HepG2 (cell line): ENCODE measurements at regions not wholly inside any gene's neighbourhood (a gene's known extent, or its start where the extent isn't known, plus 50 kb on each side); places are given as distances from the start of the nearest gene placed in this dataset.
A peak's percentile ranks its signal among the peaks of the same experiment; 100 is the strongest.

ENCODE experiments used
- CBFB ChIP-seq: sonication (generic); formaldehyde crosslinking; IDR thresholded peaks from 2 replicates; pipeline ENCODE4 v1.4.0; 2020; ENCODE audit warnings: missing genetic modification reagents
- DNMT3B ChIP-seq: conservative IDR thresholded peaks from 2 replicates; pipeline ENCODE4 v1.6.1; 2016; ENCODE audit warnings: missing biosample characterization, control low read depth
- ELF3 ChIP-seq: IDR thresholded peaks from 2 replicates; pipeline ENCODE4 v1.6.1; 2016; ENCODE audit warnings: missing genetic modification reagents, missing compliant biosample characterization
- FOXO1 ChIP-seq: sonication (generic); formaldehyde crosslinking; IDR thresholded peaks from 2 replicates; pipeline ENCODE4 v1.4.0; 2020; ENCODE audit warnings: missing genetic modification reagents
- JARID2 ChIP-seq: sonication (generic); formaldehyde crosslinking; IDR thresholded peaks from 2 replicates; pipeline ENCODE4 v1.8.1; 2023; ENCODE audit warnings: missing genetic modification reagents, inconsistent platforms; ENCODE audit not compliant: insufficient replicate concordance
- MTA1 ChIP-seq: sonication (generic); formaldehyde crosslinking; IDR thresholded peaks from 2 replicates; pipeline ENCODE4 v1.4.0; 2020; ENCODE audit warnings: missing genetic modification reagents, mild to moderate bottlenecking, borderline replicate concordance
- NRL ChIP-seq: sonication (generic); formaldehyde crosslinking; IDR thresholded peaks from 2 replicates; pipeline ENCODE4 v1.5.0; 2020; ENCODE audit warnings: missing genetic modification reagents, mild to moderate bottlenecking, moderate library complexity, borderline replicate concordance
- RXRA ChIP-seq: sonication (generic); formaldehyde crosslinking; IDR thresholded peaks from 2 replicates; pipeline ENCODE4 v1.5.1; 2020; ENCODE audit warnings: missing genetic modification reagents
- ZBTB21 ChIP-seq: sonication (generic); formaldehyde crosslinking; IDR thresholded peaks from 2 replicates; pipeline ENCODE4 v1.4.0; 2020; ENCODE audit warnings: missing genetic modification reagents
- ZNF225 ChIP-seq: sonication (generic); formaldehyde crosslinking; IDR thresholded peaks from 2 replicates; pipeline ENCODE4 v1.4.0; 2020; ENCODE audit warnings: mild to moderate bottlenecking, missing genetic modification reagents
- TF ChIP-seq, protein P1 (sequence below): sonication (generic); formaldehyde crosslinking; IDR thresholded peaks from 2 replicates; pipeline ENCODE4 v1.4.0; 2020; ENCODE audit warnings: mild to moderate bottlenecking, missing genetic modification reagents, borderline replicate concordance
- TF ChIP-seq, protein P2 (sequence below): IDR thresholded peaks from 2 replicates; pipeline ENCODE4 v1.6.1; 2016; ENCODE audit warnings: low read depth, missing genetic modification reagents, missing compliant biosample characterization
- TF ChIP-seq, protein P3 (sequence below): IDR thresholded peaks from 2 replicates; pipeline ENCODE4 v1.6.1; 2016
- TF ChIP-seq, protein P4 (sequence below): sonication (generic); formaldehyde crosslinking; conservative IDR thresholded peaks from 2 replicates; pipeline ENCODE4 v1.4.0; 2020; ENCODE audit warnings: mild to moderate bottlenecking, missing genetic modification reagents, moderate library complexity

DNA sequence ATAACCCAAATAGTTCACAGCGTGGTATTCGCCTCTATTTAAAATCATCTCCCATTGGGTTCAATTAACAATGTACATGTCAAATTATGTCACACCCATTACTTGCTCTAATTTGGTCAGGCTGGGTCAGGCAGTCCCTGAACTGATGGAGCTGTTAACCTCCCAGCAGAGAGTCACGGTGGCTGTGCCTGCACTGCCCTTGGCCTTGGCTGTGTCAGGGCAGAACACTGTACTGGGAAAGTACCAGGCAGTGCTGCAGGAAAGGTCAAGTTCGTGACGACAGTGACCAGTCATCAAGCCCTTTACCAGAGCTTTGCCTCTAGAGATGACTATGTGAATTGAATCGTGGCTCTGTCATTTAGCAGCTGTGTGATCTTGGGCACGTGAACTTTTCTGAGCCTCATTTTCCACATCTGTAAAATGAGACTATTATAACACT, 100.0 kb downstream of the ARF6 start (continued):
- peak; percentile 53; the same call in 1 of the 2 replicates for TF ChIP-seq ZBTB21 (CRISPR knock-in tag)
- peak; percentile 81 for TF ChIP-seq ELF3 (CRISPR knock-in tag)
- TF ChIP-seq, protein P1, sequence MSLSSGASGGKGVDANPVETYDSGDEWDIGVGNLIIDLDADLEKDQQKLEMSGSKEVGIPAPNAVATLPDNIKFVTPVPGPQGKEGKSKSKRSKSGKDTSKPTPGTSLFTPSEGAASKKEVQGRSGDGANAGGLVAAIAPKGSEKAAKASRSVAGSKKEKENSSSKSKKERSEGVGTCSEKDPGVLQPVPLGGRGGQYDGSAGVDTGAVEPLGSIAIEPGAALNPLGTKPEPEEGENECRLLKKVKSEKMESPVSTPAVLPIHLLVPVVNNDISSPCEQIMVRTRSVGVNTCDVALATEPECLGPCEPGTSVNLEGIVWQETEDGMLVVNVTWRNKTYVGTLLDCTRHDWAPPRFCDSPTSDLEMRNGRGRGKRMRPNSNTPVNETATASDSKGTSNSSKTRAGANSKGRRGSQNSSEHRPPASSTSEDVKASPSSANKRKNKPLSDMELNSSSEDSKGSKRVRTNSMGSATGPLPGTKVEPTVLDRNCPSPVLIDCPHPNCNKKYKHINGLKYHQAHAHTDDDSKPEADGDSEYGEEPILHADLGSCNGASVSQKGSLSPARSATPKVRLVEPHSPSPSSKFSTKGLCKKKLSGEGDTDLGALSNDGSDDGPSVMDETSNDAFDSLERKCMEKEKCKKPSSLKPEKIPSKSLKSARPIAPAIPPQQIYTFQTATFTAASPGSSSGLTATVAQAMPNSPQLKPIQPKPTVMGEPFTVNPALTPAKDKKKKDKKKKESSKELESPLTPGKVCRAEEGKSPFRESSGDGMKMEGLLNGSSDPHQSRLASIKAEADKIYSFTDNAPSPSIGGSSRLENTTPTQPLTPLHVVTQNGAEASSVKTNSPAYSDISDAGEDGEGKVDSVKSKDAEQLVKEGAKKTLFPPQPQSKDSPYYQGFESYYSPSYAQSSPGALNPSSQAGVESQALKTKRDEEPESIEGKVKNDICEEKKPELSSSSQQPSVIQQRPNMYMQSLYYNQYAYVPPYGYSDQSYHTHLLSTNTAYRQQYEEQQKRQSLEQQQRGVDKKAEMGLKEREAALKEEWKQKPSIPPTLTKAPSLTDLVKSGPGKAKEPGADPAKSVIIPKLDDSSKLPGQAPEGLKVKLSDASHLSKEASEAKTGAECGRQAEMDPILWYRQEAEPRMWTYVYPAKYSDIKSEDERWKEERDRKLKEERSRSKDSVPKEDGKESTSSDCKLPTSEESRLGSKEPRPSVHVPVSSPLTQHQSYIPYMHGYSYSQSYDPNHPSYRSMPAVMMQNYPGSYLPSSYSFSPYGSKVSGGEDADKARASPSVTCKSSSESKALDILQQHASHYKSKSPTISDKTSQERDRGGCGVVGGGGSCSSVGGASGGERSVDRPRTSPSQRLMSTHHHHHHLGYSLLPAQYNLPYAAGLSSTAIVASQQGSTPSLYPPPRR = peak; percentile 81
- peak; percentile 100 for TF ChIP-seq RXRA (CRISPR knock-in tag)
- TF ChIP-seq, protein P2, sequence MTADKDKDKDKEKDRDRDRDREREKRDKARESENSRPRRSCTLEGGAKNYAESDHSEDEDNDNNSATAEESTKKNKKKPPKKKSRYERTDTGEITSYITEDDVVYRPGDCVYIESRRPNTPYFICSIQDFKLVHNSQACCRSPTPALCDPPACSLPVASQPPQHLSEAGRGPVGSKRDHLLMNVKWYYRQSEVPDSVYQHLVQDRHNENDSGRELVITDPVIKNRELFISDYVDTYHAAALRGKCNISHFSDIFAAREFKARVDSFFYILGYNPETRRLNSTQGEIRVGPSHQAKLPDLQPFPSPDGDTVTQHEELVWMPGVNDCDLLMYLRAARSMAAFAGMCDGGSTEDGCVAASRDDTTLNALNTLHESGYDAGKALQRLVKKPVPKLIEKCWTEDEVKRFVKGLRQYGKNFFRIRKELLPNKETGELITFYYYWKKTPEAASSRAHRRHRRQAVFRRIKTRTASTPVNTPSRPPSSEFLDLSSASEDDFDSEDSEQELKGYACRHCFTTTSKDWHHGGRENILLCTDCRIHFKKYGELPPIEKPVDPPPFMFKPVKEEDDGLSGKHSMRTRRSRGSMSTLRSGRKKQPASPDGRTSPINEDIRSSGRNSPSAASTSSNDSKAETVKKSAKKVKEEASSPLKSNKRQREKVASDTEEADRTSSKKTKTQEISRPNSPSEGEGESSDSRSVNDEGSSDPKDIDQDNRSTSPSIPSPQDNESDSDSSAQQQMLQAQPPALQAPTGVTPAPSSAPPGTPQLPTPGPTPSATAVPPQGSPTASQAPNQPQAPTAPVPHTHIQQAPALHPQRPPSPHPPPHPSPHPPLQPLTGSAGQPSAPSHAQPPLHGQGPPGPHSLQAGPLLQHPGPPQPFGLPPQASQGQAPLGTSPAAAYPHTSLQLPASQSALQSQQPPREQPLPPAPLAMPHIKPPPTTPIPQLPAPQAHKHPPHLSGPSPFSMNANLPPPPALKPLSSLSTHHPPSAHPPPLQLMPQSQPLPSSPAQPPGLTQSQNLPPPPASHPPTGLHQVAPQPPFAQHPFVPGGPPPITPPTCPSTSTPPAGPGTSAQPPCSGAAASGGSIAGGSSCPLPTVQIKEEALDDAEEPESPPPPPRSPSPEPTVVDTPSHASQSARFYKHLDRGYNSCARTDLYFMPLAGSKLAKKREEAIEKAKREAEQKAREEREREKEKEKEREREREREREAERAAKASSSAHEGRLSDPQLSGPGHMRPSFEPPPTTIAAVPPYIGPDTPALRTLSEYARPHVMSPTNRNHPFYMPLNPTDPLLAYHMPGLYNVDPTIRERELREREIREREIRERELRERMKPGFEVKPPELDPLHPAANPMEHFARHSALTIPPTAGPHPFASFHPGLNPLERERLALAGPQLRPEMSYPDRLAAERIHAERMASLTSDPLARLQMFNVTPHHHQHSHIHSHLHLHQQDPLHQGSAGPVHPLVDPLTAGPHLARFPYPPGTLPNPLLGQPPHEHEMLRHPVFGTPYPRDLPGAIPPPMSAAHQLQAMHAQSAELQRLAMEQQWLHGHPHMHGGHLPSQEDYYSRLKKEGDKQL = 0 out of 2 replicates have a peak, but pooled peaks have one; percentile 48
- no peak for TF ChIP-seq ZNF225 (CRISPR knock-in tag)
- 0 out of 2 replicates have a peak, but pooled peaks have one; percentile 41 for TF ChIP-seq MTA1 (CRISPR knock-in tag)
- TF ChIP-seq, protein P3, sequence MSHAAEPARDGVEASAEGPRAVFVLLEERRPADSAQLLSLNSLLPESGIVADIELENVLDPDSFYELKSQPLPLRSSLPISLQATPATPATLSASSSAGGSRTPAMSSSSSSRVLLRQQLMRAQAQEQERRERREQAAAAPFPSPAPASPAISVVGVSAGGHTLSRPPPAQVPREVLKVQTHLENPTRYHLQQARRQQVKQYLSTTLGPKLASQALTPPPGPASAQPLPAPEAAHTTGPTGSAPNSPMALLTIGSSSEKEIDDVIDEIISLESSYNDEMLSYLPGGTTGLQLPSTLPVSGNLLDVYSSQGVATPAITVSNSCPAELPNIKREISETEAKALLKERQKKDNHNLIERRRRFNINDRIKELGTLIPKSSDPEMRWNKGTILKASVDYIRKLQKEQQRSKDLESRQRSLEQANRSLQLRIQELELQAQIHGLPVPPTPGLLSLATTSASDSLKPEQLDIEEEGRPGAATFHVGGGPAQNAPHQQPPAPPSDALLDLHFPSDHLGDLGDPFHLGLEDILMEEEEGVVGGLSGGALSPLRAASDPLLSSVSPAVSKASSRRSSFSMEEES (CRISPR knock-in tag) = 0 out of 2 replicates have a peak, but pooled peaks have one; percentile 28
- peak; percentile 60; the same call in 1 of the 2 replicates for TF ChIP-seq FOXO1 (CRISPR knock-in tag)
- no peak for TF ChIP-seq DNMT3B (CRISPR knock-in tag)
- no peak for TF ChIP-seq NRL
- 0 out of 2 replicates have a peak, but pooled peaks have one; percentile 31 for TF ChIP-seq CBFB (CRISPR knock-in tag)
- TF ChIP-seq JARID2 (CRISPR knock-in tag) = no peak
- TF ChIP-seq, protein P4, sequence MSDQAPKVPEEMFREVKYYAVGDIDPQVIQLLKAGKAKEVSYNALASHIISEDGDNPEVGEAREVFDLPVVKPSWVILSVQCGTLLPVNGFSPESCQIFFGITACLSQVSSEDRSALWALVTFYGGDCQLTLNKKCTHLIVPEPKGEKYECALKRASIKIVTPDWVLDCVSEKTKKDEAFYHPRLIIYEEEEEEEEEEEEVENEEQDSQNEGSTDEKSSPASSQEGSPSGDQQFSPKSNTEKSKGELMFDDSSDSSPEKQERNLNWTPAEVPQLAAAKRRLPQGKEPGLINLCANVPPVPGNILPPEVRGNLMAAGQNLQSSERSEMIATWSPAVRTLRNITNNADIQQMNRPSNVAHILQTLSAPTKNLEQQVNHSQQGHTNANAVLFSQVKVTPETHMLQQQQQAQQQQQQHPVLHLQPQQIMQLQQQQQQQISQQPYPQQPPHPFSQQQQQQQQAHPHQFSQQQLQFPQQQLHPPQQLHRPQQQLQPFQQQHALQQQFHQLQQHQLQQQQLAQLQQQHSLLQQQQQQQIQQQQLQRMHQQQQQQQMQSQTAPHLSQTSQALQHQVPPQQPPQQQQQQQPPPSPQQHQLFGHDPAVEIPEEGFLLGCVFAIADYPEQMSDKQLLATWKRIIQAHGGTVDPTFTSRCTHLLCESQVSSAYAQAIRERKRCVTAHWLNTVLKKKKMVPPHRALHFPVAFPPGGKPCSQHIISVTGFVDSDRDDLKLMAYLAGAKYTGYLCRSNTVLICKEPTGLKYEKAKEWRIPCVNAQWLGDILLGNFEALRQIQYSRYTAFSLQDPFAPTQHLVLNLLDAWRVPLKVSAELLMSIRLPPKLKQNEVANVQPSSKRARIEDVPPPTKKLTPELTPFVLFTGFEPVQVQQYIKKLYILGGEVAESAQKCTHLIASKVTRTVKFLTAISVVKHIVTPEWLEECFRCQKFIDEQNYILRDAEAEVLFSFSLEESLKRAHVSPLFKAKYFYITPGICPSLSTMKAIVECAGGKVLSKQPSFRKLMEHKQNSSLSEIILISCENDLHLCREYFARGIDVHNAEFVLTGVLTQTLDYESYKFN (CRISPR knock-in tag) = peak; percentile 30; the same call in 1 of the 2 replicates
